VCaP (cell line): ENCODE measurements at regions not wholly inside any gene's neighbourhood (a gene's known extent, or its start where the extent isn't known, plus 50 kb on each side); places are given as distances from the start of the nearest gene placed in this dataset.

Source experiments
- H3K27ac ChIP-seq: fragments of 450-650 bp; 2 replicates; pipeline ENCODE4 v1.5.1; 2017
- CTCF ChIP-seq: fragments of 450-650 bp; conservative IDR thresholded peaks from 2 replicates; pipeline ENCODE4 v1.5.1; 2017; ENCODE audit warnings: mild to moderate bottlenecking, moderate library complexity

GRCh38 chr1:67898033-67898726 is 64.9 kb upstream of the GNG12 start:
- no peak overlapping the region for H3K27ac ChIP-seq

GRCh38 chr1:67897270-67897949 is 64.1 kb upstream of the GNG12 start:
- peak overlapping the region; percentile 30; the same call in 1 of the 2 replicates for H3K27ac ChIP-seq
- no peak for TF ChIP-seq CTCF

More at GRCh38 chr1:67898033-67898726, 64.9 kb upstream of the GNG12 start:
- TF ChIP-seq CTCF = no peak

DNA sequence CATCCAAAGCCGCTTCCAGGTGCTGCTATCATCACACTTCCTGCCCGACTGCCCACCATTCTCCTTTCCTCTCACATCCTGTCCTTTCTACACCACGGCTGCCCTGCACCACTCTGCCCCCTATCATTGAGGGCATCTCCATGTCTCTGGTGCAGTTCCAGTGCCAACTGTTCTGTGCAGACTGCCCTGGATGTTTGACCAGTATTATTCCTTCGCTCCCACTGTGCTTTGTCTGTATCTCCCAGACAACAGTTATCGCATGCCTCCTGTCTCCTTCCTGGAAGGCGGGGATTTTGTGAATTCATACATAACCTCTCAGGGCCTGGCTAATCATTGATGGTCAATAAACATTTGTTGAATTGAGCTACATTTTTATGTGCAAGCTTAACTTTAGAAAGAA is 63.6 kb upstream of the GNG12 start:
- peak overlapping the region; percentile 30; the same call in 1 of the 2 replicates for H3K27ac ChIP-seq
- no peak for TF ChIP-seq CTCF

DNA sequence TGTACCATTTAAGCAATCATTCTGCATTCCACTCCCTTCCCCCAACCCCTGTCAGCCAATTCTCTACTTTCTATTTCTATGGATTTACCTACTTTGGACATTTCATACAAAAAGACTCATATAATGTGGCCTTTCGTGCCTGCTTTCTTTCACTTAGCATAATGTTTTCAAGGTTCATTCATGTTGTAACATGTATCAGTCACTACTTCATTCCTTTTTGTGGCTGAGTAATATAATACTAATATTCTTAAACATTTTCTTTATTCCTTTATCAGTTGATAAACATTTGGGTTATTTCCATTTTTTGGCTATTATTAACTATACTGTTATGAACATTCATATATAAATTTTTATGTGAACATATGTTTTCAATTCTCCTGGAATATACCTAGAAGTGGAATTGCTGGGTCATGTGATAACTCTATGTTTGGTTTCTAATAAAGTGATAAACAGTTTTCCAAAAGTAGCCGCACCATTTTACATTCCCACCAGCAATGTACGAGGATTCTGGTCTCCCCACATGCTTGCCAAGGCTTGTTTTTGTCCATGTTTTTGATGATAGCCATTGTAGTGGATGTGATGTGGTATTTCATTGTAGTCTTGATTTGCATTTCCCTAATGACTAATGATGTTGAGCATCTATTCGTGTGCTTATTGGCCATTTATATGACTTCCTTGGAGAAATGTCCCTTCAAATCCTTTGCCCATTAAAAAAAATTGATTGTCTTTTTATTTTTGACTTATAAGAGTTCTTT is 61.9 kb upstream of the GNG12 start:
- no peak for TF ChIP-seq CTCF
- H3K27ac ChIP-seq = no peak overlapping the region

- TF ChIP-seq CTCF = no peak
- H3K27ac ChIP-seq = no peak overlapping the region
These were observed 59.8 kb upstream of the GNG12 start for GRCh38 chr1:67893126-67893495.

- TF ChIP-seq CTCF = no peak
- H3K27ac ChIP-seq = no peak overlapping the region
These were observed 59.3 kb upstream of the GNG12 start for GRCh38 chr1:67892476-67893125.

DNA sequence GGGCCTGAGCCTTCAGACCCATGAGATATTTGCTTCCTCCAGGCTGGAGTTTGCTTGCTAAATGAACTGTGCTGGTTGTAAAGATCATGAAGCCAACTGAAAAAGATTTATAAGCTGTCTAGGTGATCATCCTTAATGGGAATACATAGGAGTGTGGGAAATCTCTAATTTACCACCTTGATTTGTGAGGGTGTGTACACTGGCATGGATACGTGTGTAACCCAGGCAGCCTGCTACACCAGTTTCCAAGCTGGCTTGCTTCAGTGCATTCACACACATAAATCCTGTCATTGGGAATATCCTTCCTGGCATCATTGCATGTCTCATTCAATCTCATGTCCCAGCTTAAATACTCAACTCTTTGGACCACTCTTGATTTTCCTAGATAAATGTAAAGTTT is 57.6 kb upstream of the GNG12 start:
- TF ChIP-seq CTCF = no peak
- peak overlapping the region; percentile 48 for H3K27ac ChIP-seq
